Suprapubic skin (tissue), 4 donors: ENCODE measurements at regions not wholly inside any gene's neighbourhood (a gene's known extent, or its start where the extent isn't known, plus 50 kb on each side); places are given as distances from the start of the nearest gene placed in this dataset.

Experiments used
- DNase-seq, 2 donors: peaks; one replicate each; pipeline ENCODE4 v3.0.0-alpha.2; 2019; ENCODE audit warnings: low spot score in 2 of 2
- H3K27ac ChIP-seq: fragments of 200-600 bp; sonication (generic); one replicate; pipeline ENCODE4 v1.5.1; 2019
- H3K27me3 ChIP-seq: fragments of 200-600 bp; sonication (generic); one replicate; pipeline ENCODE4 v1.5.1; 2019
- H3K36me3 ChIP-seq: fragments of 200-600 bp; sonication (generic); one replicate; pipeline ENCODE4 v1.5.1; 2019
- H3K4me1 ChIP-seq: fragments of 200-600 bp; sonication (generic); one replicate; pipeline ENCODE4 v1.5.1; 2019
- H3K4me3 ChIP-seq: fragments of 200-600 bp; sonication (generic); one replicate; pipeline ENCODE4 v1.5.1; 2019; ENCODE audit warnings: mild to moderate bottlenecking
- H3K9me3 ChIP-seq: fragments of 200-600 bp; sonication (generic); one replicate; pipeline ENCODE4 v1.5.1; 2019
- EP300 ChIP-seq: sonication (generic); formaldehyde crosslinking; IDR thresholded peaks from one replicate; pipeline ENCODE4 v1.6.1; 2017; ENCODE audit warnings: antibody characterized with exemption
- POLR2A ChIP-seq, 2 donors: fragments of 450-650 bp; IDR thresholded peaks; one replicate each; pipeline ENCODE4 v1.6.1; 2017; ENCODE audit warnings: antibody characterized with exemption in 2 of 2, mild to moderate bottlenecking in 2 of 2, moderate library complexity in 2 of 2
- POLR2AphosphoS5 ChIP-seq, 3 donors: sonication (generic); formaldehyde crosslinking; IDR thresholded peaks; one replicate each; pipeline ENCODE4 v1.6.1; 2017; ENCODE audit warnings: antibody characterized with exemption in 3 of 3
- WGBS: methylation state at CpG from one replicate; pipeline ENCODE4 v1.1.5; 2018; 5-methylcytosine and 5-hydroxymethylcytosine counted together
- TF ChIP-seq, protein P1 (sequence below), 2 donors: fragments of 200-600 bp in 1 of 2; fragments of 450-650 bp in 1 of 2; sonication (generic) in 1 of 2; IDR thresholded peaks; one replicate each; pipeline ENCODE4 v1.5.1; 2016 to 2019; ENCODE audit warnings: antibody characterized with exemption in 2 of 2, mild to moderate bottlenecking in 1 of 2, moderate library complexity in 1 of 2

DNA sequence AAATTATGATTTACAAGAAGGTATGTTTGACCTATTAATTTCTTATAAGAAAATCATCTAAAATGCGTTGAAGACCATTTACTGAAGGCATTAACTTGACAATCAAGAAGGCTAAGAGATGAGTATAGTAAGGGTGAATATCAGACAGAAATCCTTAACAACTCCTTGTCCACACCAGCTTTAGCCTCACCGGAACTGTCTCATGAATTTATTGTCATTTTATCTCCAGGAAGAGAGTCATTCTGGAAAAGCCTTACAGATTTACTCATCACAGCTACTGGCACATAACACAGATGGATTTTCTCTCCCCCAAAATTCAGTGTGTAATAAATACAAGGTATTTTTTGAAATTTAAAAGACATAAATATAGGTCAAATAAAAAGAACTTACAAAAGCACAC lies 129.4 kb upstream of the LSM8 start:
- no peak for TF ChIP-seq EP300
- TF ChIP-seq, protein P1, sequence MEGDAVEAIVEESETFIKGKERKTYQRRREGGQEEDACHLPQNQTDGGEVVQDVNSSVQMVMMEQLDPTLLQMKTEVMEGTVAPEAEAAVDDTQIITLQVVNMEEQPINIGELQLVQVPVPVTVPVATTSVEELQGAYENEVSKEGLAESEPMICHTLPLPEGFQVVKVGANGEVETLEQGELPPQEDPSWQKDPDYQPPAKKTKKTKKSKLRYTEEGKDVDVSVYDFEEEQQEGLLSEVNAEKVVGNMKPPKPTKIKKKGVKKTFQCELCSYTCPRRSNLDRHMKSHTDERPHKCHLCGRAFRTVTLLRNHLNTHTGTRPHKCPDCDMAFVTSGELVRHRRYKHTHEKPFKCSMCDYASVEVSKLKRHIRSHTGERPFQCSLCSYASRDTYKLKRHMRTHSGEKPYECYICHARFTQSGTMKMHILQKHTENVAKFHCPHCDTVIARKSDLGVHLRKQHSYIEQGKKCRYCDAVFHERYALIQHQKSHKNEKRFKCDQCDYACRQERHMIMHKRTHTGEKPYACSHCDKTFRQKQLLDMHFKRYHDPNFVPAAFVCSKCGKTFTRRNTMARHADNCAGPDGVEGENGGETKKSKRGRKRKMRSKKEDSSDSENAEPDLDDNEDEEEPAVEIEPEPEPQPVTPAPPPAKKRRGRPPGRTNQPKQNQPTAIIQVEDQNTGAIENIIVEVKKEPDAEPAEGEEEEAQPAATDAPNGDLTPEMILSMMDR (IDR thresholded peaks at IDR 0.05), result no peak
- no peak for TF ChIP-seq POLR2AphosphoS5 (IDR thresholded peaks at IDR 0.05)
- no peak for TF ChIP-seq POLR2A (IDR thresholded peaks at IDR 0.05)

DNA sequence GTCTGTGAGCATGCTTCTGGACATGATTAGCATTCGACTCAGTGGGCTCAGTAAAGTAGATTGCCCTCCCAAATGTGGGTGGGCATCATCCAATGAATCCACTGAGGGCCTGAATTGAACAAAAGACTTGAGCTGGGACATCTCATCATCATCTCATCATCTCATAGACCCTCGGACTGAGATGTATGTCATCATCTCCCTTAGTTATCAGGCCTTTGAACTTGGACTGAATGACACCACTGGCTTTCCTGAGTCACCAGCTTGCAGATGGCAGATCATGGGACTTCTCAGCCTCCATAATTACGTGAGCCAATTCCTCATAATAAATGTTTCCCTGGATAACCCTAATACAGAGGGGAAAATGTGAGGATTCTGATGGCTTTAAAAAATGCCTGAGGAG lies 128.3 kb upstream of the LSM8 start:
- Histone ChIP-seq H3K36me3 (no peaks in the 10 kb centered on the region), H3K4me3 (no peak overlapping the region), H3K4me1 (no peaks in the 10 kb centered on the region), H3K27ac (no peak overlapping the region), H3K9me3 (no peaks in the 10 kb centered on the region), H3K27me3 (no peaks in the 10 kb centered on the region)
- no peak for DNase-seq
- TF ChIP-seq, protein P1 (IDR thresholded peaks at IDR 0.05), result no peak
- TF ChIP-seq EP300, result no peak
- TF ChIP-seq POLR2A (IDR thresholded peaks at IDR 0.05), result no peak
- no peak for TF ChIP-seq POLR2AphosphoS5 (IDR thresholded peaks at IDR 0.05)
- WGBS, result 79% methylated on average over 3 of the region's 3 CpGs

More for the DNA sequence above, 129.4 kb upstream of the LSM8 start:
- no peaks in the 10 kb centered on the region for H3K4me1 ChIP-seq
- H3K27ac ChIP-seq, result no peak overlapping the region
- DNase-seq, result no peak
- no peaks in the 10 kb centered on the region for H3K27me3 ChIP-seq
- no peak overlapping the region for H3K4me3 ChIP-seq
- H3K36me3 ChIP-seq, result no peaks in the 10 kb centered on the region
- no peaks in the 10 kb centered on the region for H3K9me3 ChIP-seq
- 83% methylated on average over 2 of the region's 2 CpGs for WGBS

DNA sequence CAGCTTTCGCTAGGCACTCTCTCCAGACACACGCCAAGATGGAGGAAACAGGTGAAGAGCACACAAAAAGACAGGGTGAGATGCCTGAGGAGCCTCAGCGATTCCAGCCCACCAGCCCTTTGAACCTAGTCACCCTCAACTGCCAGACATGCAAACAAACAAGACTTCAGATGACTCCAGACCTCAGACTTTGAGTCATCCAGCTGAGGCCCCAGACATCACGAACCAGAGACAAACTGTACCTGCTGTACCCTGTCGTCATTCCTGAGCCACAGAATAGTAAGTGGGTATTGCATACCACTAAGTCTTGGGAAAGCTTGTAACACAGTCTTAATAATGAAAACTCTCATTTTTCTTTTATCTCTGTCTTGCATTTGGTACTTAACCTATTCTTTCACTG lies 126.6 kb upstream of the LSM8 start:
- Histone ChIP-seq H3K9me3 (no peaks in the 10 kb centered on the region), H3K4me3 (no peak overlapping the region), H3K36me3 (no peaks in the 10 kb centered on the region), H3K4me1 (no peaks in the 10 kb centered on the region), H3K27me3 (no peaks in the 10 kb centered on the region), H3K27ac (no peak overlapping the region)
- TF ChIP-seq, protein P1 (IDR thresholded peaks at IDR 0.05), result no peak
- no peak for TF ChIP-seq EP300
- TF ChIP-seq POLR2AphosphoS5 (IDR thresholded peaks at IDR 0.05), result no peak
- no peak for TF ChIP-seq POLR2A (IDR thresholded peaks at IDR 0.05)
- no peak for DNase-seq
- 89% methylated on average over 5 of the region's 5 CpGs for WGBS

DNA sequence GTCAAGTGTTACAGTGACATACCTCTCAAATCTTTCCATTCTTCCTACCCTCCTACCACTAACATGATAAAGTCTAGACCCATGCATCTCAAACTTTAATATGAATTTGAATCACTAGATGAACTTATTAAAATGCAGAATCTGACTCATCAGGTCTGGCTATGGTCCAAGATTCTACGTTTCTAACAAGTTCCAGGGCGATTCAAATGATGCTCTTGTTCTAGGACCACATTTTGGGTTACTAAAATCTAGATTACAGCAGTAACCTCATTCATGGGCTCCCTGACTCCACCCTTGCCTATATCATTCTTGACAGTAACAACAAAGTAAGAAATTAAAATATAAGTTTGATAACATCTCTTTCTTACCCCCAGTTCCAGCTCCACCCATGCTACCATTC lies 124.8 kb upstream of the LSM8 start:
- H3K9me3 ChIP-seq, result no peaks in the 10 kb centered on the region
- no peaks in the 10 kb centered on the region for H3K4me1 ChIP-seq
- no peaks in the 10 kb centered on the region for H3K27me3 ChIP-seq
- H3K36me3 ChIP-seq, result no peaks in the 10 kb centered on the region
- no peak overlapping the region for H3K4me3 ChIP-seq
- no peak for DNase-seq
- TF ChIP-seq, protein P1 (IDR thresholded peaks at IDR 0.05), result no peak
- no peak for TF ChIP-seq POLR2A (IDR thresholded peaks at IDR 0.05)
- no peak for TF ChIP-seq EP300
- no peak for TF ChIP-seq POLR2AphosphoS5 (IDR thresholded peaks at IDR 0.05)
- WGBS, result 36% methylated on average over 2 of the region's 2 CpGs
- no peak overlapping the region for H3K27ac ChIP-seq

DNA sequence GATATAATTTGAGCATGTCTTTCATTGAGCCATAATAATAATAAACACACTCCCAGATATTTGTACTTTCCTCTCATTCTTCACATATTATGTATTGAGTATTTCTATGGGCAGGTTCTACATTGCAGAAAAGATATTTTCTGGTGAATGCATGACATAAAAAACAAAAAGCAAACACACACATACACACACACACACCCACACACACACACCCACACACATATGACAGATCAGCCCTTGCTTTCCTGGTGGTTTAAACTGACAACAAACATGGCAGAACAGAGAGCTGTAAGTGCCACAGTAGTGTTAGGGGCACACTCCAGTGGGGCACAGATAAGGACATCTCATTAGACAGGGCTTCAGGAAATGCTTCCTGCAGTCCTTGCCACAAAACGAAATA lies 123.3 kb upstream of the LSM8 start:
- Histone ChIP-seq H3K9me3 (no peaks in the 10 kb centered on the region), H3K4me1 (no peaks in the 10 kb centered on the region), H3K27ac (no peak overlapping the region), H3K36me3 (no peaks in the 10 kb centered on the region), H3K27me3 (no peaks in the 10 kb centered on the region), H3K4me3 (no peak overlapping the region)
- TF ChIP-seq, protein P1 (IDR thresholded peaks at IDR 0.05), result no peak
- TF ChIP-seq EP300 (no peak), POLR2A (IDR thresholded peaks at IDR 0.05) (no peak), POLR2AphosphoS5 (IDR thresholded peaks at IDR 0.05) (no peak)
- 32% methylated on average over 1 of the region's 1 CpG for WGBS
- no peak for DNase-seq
